ENCODE measurements at regions not wholly inside any gene's neighbourhood (a gene's known extent, or its start where the extent isn't known, plus 50 kb on each side); places are given as distances from the start of the nearest gene placed in this dataset.

DNA sequence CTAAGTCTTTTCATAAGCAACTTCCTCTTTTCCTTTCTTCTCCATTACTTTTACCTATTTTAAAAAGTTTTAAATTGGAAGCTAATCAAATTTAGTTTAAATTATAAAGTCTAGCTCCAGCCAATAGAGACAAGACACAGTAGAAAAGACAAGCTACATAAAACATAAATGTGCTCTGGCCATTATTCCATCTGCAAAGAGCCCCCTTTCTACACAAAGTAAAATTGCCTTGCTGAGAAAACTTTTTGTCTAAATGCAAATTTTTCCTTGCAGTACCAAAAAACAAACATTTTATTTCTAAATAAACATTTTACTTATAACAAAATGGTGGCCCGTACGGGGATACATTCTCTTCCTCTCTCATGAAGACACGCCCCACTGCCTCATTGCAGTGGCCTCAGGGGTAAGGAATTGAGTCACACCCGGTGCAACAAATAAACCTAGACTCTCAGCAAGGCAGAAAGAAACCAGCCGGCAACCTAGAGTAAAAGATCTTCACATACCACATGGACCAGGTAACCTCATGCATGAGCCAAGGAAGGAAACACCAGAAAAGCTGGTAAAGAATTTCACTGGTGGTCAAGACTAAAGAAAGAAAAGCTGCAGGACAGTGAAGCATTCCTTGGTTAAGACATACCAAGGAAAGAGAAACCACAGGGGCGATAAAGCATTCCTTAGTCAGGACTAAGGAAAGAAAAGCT is 71.6 kb upstream of the ZNF746 start:
- H3K4me3 ChIP-seq, result no peak overlapping the region
- intact Hi-C loops (cut with DNase I; ENCODE audit: low total_unique reads) (no loop called here), in situ Hi-C loops (cut with MboI; ENCODE audit: low sequenced_read_pairs in 4 of 4) (no loop called here)
- peaks cover 0 to 14% of the 10 kb centered on the region in 2 donors for H3K4me1 ChIP-seq
- TF ChIP-seq, protein P1, sequence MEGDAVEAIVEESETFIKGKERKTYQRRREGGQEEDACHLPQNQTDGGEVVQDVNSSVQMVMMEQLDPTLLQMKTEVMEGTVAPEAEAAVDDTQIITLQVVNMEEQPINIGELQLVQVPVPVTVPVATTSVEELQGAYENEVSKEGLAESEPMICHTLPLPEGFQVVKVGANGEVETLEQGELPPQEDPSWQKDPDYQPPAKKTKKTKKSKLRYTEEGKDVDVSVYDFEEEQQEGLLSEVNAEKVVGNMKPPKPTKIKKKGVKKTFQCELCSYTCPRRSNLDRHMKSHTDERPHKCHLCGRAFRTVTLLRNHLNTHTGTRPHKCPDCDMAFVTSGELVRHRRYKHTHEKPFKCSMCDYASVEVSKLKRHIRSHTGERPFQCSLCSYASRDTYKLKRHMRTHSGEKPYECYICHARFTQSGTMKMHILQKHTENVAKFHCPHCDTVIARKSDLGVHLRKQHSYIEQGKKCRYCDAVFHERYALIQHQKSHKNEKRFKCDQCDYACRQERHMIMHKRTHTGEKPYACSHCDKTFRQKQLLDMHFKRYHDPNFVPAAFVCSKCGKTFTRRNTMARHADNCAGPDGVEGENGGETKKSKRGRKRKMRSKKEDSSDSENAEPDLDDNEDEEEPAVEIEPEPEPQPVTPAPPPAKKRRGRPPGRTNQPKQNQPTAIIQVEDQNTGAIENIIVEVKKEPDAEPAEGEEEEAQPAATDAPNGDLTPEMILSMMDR (IDR thresholded peaks at IDR 0.05 in 4 of 5, conservative IDR thresholded peaks at IDR 0.05 in 1 of 5), result no peak
- no peak for TF ChIP-seq POLR2A (IDR thresholded peaks at IDR 0.05)
- H3K36me3 ChIP-seq, result no peaks in the 10 kb centered on the region
- no peaks in the 10 kb centered on the region for H3K27me3 ChIP-seq
- H3K27ac ChIP-seq, result no peak overlapping the region
- peaks cover 0 to 5% (median 0%) of the 10 kb centered on the region in 3 donors for H3K9me3 ChIP-seq
- ATAC-seq, result no peak
- no peak for DNase-seq

DNA sequence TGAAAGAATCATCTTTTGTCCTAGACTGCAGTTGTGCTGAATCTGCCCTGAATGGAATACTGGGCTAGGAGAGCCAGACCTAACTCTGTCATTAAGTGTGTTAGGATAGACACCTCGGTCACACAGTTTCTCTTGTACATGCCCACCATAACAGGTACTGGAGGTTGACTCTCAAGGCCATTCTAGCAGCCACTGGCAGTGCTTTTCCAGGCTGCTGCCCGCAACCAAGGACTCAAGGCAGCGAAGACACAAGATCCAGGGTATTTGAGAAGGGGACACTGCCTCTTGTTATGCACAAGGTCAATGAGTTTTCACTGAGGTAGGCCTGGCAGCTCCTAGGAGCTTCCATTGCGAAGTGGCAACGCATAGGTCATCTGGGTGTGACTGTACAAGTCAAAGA is 70.6 kb upstream of the ZNF746 start:
- H3K36me3 ChIP-seq, result no peaks in the 10 kb centered on the region
- H3K4me3 ChIP-seq, result no peak overlapping the region
- ATAC-seq, result no peak
- H3K9me3 ChIP-seq, result peaks cover 0 to 5% (median 0%) of the 10 kb centered on the region in 3 donors
- no peak for DNase-seq
- H3K27ac ChIP-seq, result no peak overlapping the region
- TF ChIP-seq POLR2A (IDR thresholded peaks at IDR 0.05), result no peak
- TF ChIP-seq, protein P1 (IDR thresholded peaks at IDR 0.05 in 4 of 5, conservative IDR thresholded peaks at IDR 0.05 in 1 of 5), result no peak
- in situ Hi-C loops (cut with MboI; ENCODE audit: low sequenced_read_pairs in 4 of 4), result no loop called here
- intact Hi-C loops (cut with DNase I; ENCODE audit: low total_unique reads), result no loop called here
- H3K27me3 ChIP-seq, result no peaks in the 10 kb centered on the region
- H3K4me1 ChIP-seq, result peaks cover 0 to 23% of the 10 kb centered on the region in 2 donors

DNA sequence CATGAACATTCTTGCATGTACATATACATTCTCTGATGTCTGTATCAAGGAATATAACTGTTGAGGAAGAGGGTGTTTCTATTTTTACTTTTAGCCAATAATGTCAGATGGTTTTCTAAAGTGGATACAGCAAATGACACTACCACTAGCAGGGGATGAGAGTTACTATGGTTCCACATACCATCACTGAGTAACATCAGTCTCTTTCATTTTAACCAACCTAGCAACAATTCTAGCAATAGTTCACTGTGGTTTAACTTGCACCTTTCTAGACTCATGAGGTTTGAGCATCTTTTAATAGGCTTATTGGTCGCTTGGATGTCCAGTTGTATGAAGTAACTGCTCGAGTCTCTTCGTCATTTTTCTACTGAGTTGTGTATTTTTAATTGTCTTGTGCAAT is 68.5 kb upstream of the ZNF746 start:
- Histone ChIP-seq H3K9me3 (peaks cover 0 to 5% (median 0%) of the 10 kb centered on the region in 3 donors), H3K4me1 (peaks cover 8 to 29% of the 10 kb centered on the region in 2 donors), H3K36me3 (no peaks in the 10 kb centered on the region), H3K27me3 (no peaks in the 10 kb centered on the region), H3K27ac (no peak overlapping the region), H3K4me3 (no peak overlapping the region)
- intact Hi-C loops (cut with DNase I; ENCODE audit: low total_unique reads) (no loop called here), in situ Hi-C loops (cut with MboI; ENCODE audit: low sequenced_read_pairs in 4 of 4) (no loop called here)
- TF ChIP-seq, protein P1 (IDR thresholded peaks at IDR 0.05 in 4 of 5, conservative IDR thresholded peaks at IDR 0.05 in 1 of 5), result no peak
- TF ChIP-seq POLR2A (IDR thresholded peaks at IDR 0.05), result no peak
- no peak for DNase-seq
- no peak for ATAC-seq

DNA sequence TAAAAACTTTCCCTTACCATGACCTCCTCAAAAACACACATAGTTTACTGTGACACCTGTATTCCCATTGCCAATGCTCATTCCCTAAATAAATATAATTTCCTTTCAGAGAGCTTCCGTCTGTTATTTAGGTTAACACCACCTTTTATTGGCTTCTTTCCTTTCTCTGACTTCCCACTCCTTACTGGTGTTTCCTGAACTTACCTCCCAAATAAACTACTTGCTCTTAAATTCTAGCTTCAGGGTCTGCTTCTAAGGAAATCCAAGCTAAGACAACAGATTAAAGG is 67.4 kb upstream of the ZNF746 start:
- intact Hi-C loops (cut with DNase I; ENCODE audit: low total_unique reads), result no loop called here
- ATAC-seq, result no peak
- H3K4me3 ChIP-seq, result no peak overlapping the region
- H3K9me3 ChIP-seq, result peaks cover 0 to 5% (median 0%) of the 10 kb centered on the region in 3 donors
- H3K27ac ChIP-seq, result no peak overlapping the region
- no peaks in the 10 kb centered on the region for H3K27me3 ChIP-seq
- in situ Hi-C loops (cut with MboI; ENCODE audit: low sequenced_read_pairs in 4 of 4), result no loop called here
- peaks cover 8 to 29% of the 10 kb centered on the region in 2 donors for H3K4me1 ChIP-seq
- peaks cover 0 to 4% of the 10 kb centered on the region in 2 donors for H3K36me3 ChIP-seq
- no peak for DNase-seq
- TF ChIP-seq, protein P1 (IDR thresholded peaks at IDR 0.05 in 4 of 5, conservative IDR thresholded peaks at IDR 0.05 in 1 of 5), result no peak
- no peak for TF ChIP-seq POLR2A (IDR thresholded peaks at IDR 0.05)

Data from gastrocnemius medialis (tissue), 4 donors.